Stomach (tissue), 4 donors: ENCODE measurements at regions not wholly inside any gene's neighbourhood (a gene's known extent, or its start where the extent isn't known, plus 50 kb on each side); places are given as distances from the start of the nearest gene placed in this dataset.

Source experiments
- POLR2A ChIP-seq, 4 donors: fragments of 450-650 bp; IDR thresholded peaks; one replicate each; pipeline ENCODE4 v1.6.1; 2016; ENCODE audit warnings: antibody characterized with exemption in 4 of 4, control low read depth in 2 of 4, mild to moderate bottlenecking in 1 of 4, moderate library complexity in 1 of 4
- TF ChIP-seq, protein P1 (sequence below), 7 experiments: fragments of 450-650 bp in 4 of 7; fragments of 200-600 bp in 3 of 7; sonication (generic) in 3 of 7; IDR thresholded peaks; one replicate each; pipeline ENCODE4 v1.5.1; 2016 to 2019; ENCODE audit warnings: antibody characterized with exemption in 7 of 7, control low read depth in 2 of 7, mild to moderate bottlenecking in 1 of 7

DNA sequence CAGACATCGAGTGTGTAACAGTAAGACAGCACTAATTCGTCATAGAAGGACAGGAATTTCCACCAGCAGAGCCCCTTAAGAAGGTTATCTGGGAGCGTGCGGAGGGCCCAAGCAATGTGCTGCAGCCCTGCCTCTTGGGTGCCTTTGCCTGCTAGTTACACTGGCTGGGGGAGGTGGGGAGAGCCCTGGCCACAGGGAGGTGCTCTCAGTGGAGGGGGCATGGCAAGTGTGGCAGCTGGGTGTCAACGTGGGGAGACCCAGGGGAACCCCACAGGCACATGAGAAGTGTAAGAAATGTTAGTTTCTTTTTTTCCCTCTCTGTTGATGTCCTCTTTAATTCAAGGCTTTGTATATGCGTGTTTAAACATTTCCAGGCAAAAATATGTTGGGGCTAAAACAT lies 50.9 kb upstream of the TMTC4 start:
- TF ChIP-seq, protein P1, sequence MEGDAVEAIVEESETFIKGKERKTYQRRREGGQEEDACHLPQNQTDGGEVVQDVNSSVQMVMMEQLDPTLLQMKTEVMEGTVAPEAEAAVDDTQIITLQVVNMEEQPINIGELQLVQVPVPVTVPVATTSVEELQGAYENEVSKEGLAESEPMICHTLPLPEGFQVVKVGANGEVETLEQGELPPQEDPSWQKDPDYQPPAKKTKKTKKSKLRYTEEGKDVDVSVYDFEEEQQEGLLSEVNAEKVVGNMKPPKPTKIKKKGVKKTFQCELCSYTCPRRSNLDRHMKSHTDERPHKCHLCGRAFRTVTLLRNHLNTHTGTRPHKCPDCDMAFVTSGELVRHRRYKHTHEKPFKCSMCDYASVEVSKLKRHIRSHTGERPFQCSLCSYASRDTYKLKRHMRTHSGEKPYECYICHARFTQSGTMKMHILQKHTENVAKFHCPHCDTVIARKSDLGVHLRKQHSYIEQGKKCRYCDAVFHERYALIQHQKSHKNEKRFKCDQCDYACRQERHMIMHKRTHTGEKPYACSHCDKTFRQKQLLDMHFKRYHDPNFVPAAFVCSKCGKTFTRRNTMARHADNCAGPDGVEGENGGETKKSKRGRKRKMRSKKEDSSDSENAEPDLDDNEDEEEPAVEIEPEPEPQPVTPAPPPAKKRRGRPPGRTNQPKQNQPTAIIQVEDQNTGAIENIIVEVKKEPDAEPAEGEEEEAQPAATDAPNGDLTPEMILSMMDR (IDR thresholded peaks at IDR 0.05) = no peak
- TF ChIP-seq POLR2A (IDR thresholded peaks at IDR 0.05) = no peak
